ENCODE measurements at regions not wholly inside any gene's neighbourhood (a gene's known extent, or its start where the extent isn't known, plus 50 kb on each side); places are given as distances from the start of the nearest gene placed in this dataset.

GRCh38 chr3:95334461-95334860, 1271.6 kb downstream of the NSUN3 start:
- Histone ChIP-seq H3K14ac (ENCODE audit: low read length) (no peak overlapping the region), H2BK5ac (ENCODE audit: low read length) (no peak overlapping the region), H4K8ac (ENCODE audit: low read depth, low read length) (no peak overlapping the region), H2AFZ (ENCODE audit: low read length) (no peak overlapping the region), H3K27me3 (ENCODE audit: control insufficient read depth in 3 of 3, insufficient read depth in 3 of 3, low read depth in 1 of 3, low read length in 3 of 3) (no peaks in the 10 kb centered on the region), H2BK120ac (ENCODE audit: low read depth, low read length) (no peak overlapping the region), H3K36me3 (replicated peaks in 1 of 2; ENCODE audit: control insufficient read depth in 2 of 2, insufficient read depth in 2 of 2, low read length in 2 of 2) (no peaks in the 10 kb centered on the region), H3K4me3 (ENCODE audit: low read length in 2 of 2) (no peak overlapping the region), H4K91ac (ENCODE audit: low read depth, low read length, poor library complexity) (no peak overlapping the region), H3K18ac (ENCODE audit: low read length) (no peak overlapping the region), H2BK12ac (ENCODE audit: low read length) (no peak overlapping the region), H3K9me3 (replicated peaks in 1 of 2; ENCODE audit: control insufficient read depth in 2 of 2, insufficient read depth in 1 of 2, low read depth in 1 of 2, low read length in 2 of 2) (peaks cover 0 to 2% of the 10 kb centered on the region in 2 donors), H3K4ac (ENCODE audit: low read length) (no peak overlapping the region), H3K4me1 (ENCODE audit: control insufficient read depth in 2 of 2, insufficient read depth in 1 of 2, low read depth in 1 of 2, low read length in 2 of 2) (no peaks in the 10 kb centered on the region), H2BK15ac (ENCODE audit: low read length) (no peak overlapping the region), H3K79me1 (ENCODE audit: low read depth, low read length) (no peaks in the 10 kb centered on the region), H3K27ac (replicated peaks; ENCODE audit: low read length) (no peak overlapping the region), H3K4me2 (ENCODE audit: insufficient read depth, low read length, poor library complexity, severe bottlenecking) (no peak overlapping the region), H3K23ac (ENCODE audit: low read depth, low read length, poor library complexity) (no peak overlapping the region), H2AK5ac (ENCODE audit: low read depth, low read length) (no peak overlapping the region), H3K9ac (ENCODE audit: low read depth, low read length, poor library complexity) (no peak overlapping the region)
- no peak for DNase-seq (ENCODE audit: low spot score)

DNA sequence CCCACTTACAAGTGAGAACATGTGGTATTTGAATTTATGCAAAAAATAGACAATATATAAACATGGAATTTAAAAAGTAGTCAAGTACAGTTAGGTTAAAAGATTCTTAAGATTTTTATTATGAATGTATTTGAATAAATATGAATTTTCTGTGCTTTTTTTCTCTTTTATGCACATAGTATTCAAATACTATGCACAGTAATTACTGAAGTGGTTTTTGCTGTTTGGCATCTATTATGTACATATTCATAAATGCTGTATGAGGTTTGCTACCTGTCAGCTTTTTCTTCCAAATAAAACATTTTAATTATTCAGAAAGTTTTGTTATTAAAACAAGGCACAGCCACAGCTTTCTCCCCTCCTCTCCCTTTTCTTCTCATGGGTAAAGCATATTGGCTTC, 1272.7 kb downstream of the NSUN3 start:
- no peak overlapping the region for H2BK15ac ChIP-seq (ENCODE audit: low read length)
- H2BK120ac ChIP-seq (ENCODE audit: low read depth, low read length): no peak overlapping the region
- H3K9me3 ChIP-seq (replicated peaks in 1 of 2; ENCODE audit: control insufficient read depth in 2 of 2, insufficient read depth in 1 of 2, low read depth in 1 of 2, low read length in 2 of 2): peaks cover 0 to 2% of the 10 kb centered on the region in 2 donors
- no peak overlapping the region for H3K23ac ChIP-seq (ENCODE audit: low read depth, low read length, poor library complexity)
- H4K8ac ChIP-seq (ENCODE audit: low read depth, low read length): no peak overlapping the region
- no peaks in the 10 kb centered on the region for H3K27me3 ChIP-seq (ENCODE audit: control insufficient read depth in 3 of 3, insufficient read depth in 3 of 3, low read depth in 1 of 3, low read length in 3 of 3)
- no peaks in the 10 kb centered on the region for H3K4me1 ChIP-seq (ENCODE audit: control insufficient read depth in 2 of 2, insufficient read depth in 1 of 2, low read depth in 1 of 2, low read length in 2 of 2)
- H3K18ac ChIP-seq (ENCODE audit: low read length): no peak overlapping the region
- no peaks in the 10 kb centered on the region for H3K36me3 ChIP-seq (replicated peaks in 1 of 2; ENCODE audit: control insufficient read depth in 2 of 2, insufficient read depth in 2 of 2, low read length in 2 of 2)
- no peak for DNase-seq (ENCODE audit: low spot score)
- no peak overlapping the region for H4K91ac ChIP-seq (ENCODE audit: low read depth, low read length, poor library complexity)
- no peak overlapping the region for H3K4ac ChIP-seq (ENCODE audit: low read length)
- no peak overlapping the region for H3K4me3 ChIP-seq (ENCODE audit: low read length in 2 of 2)
- H2BK12ac ChIP-seq (ENCODE audit: low read length): no peak overlapping the region
- no peak overlapping the region for H2BK5ac ChIP-seq (ENCODE audit: low read length)
- H3K9ac ChIP-seq (ENCODE audit: low read depth, low read length, poor library complexity): no peak overlapping the region
- H3K79me1 ChIP-seq (ENCODE audit: low read depth, low read length): no peaks in the 10 kb centered on the region
- no peak overlapping the region for H3K27ac ChIP-seq (replicated peaks; ENCODE audit: low read length)
- no peak overlapping the region for H2AK5ac ChIP-seq (ENCODE audit: low read depth, low read length)
- H3K14ac ChIP-seq (ENCODE audit: low read length): no peak overlapping the region
- H3K4me2 ChIP-seq (ENCODE audit: insufficient read depth, low read length, poor library complexity, severe bottlenecking): no peak overlapping the region
- no peak overlapping the region for H2AFZ ChIP-seq (ENCODE audit: low read length)

GRCh38 chr3:95338446-95338845, 1275.6 kb downstream of the NSUN3 start:
- Histone ChIP-seq H2BK12ac (ENCODE audit: low read length) (no peak overlapping the region), H3K4me1 (ENCODE audit: control insufficient read depth in 2 of 2, insufficient read depth in 1 of 2, low read depth in 1 of 2, low read length in 2 of 2) (no peaks in the 10 kb centered on the region), H3K4me3 (ENCODE audit: low read length in 2 of 2) (no peak overlapping the region), H3K14ac (ENCODE audit: low read length) (no peak overlapping the region), H2BK15ac (ENCODE audit: low read length) (no peak overlapping the region), H2AFZ (ENCODE audit: low read length) (no peak overlapping the region), H3K36me3 (replicated peaks in 1 of 2; ENCODE audit: control insufficient read depth in 2 of 2, insufficient read depth in 2 of 2, low read length in 2 of 2) (no peaks in the 10 kb centered on the region), H3K27me3 (ENCODE audit: control insufficient read depth in 3 of 3, insufficient read depth in 3 of 3, low read depth in 1 of 3, low read length in 3 of 3) (no peaks in the 10 kb centered on the region), H4K8ac (ENCODE audit: low read depth, low read length) (no peak overlapping the region), H2AK5ac (ENCODE audit: low read depth, low read length) (no peak overlapping the region), H3K9ac (ENCODE audit: low read depth, low read length, poor library complexity) (no peak overlapping the region), H3K9me3 (replicated peaks in 1 of 2; ENCODE audit: control insufficient read depth in 2 of 2, insufficient read depth in 1 of 2, low read depth in 1 of 2, low read length in 2 of 2) (peaks cover 0 to 2% of the 10 kb centered on the region in 2 donors), H4K91ac (ENCODE audit: low read depth, low read length, poor library complexity) (no peak overlapping the region), H3K27ac (replicated peaks; ENCODE audit: low read length) (no peak overlapping the region), H3K4ac (ENCODE audit: low read length) (no peak overlapping the region), H2BK120ac (ENCODE audit: low read depth, low read length) (no peak overlapping the region), H2BK5ac (ENCODE audit: low read length) (no peak overlapping the region), H3K18ac (ENCODE audit: low read length) (no peak overlapping the region), H3K23ac (ENCODE audit: low read depth, low read length, poor library complexity) (no peak overlapping the region), H3K4me2 (ENCODE audit: insufficient read depth, low read length, poor library complexity, severe bottlenecking) (no peak overlapping the region), H3K79me1 (ENCODE audit: low read depth, low read length) (no peaks in the 10 kb centered on the region)
- WGBS, 2 donors (ENCODE audit: extremely low coverage in 2 of 2, insufficient read length in 2 of 2, insufficient replicate concordance in 1 of 2): no CpG with 5 or more reads among the region's 1 CpG
- no peak for DNase-seq (ENCODE audit: low spot score)

GRCh38 chr3:95341314-95341713, 1278.5 kb downstream of the NSUN3 start:
- Histone ChIP-seq H3K79me1 (ENCODE audit: low read depth, low read length) (no peaks in the 10 kb centered on the region), H3K18ac (ENCODE audit: low read length) (no peak overlapping the region), H2BK15ac (ENCODE audit: low read length) (no peak overlapping the region), H2AFZ (ENCODE audit: low read length) (no peak overlapping the region), H4K91ac (ENCODE audit: low read depth, low read length, poor library complexity) (no peak overlapping the region), H4K8ac (ENCODE audit: low read depth, low read length) (no peak overlapping the region), H2BK5ac (ENCODE audit: low read length) (no peak overlapping the region), H3K9ac (ENCODE audit: low read depth, low read length, poor library complexity) (no peak overlapping the region), H3K4me3 (ENCODE audit: low read length in 2 of 2) (no peak overlapping the region), H3K4me2 (ENCODE audit: insufficient read depth, low read length, poor library complexity, severe bottlenecking) (no peak overlapping the region), H2AK5ac (ENCODE audit: low read depth, low read length) (no peak overlapping the region), H3K14ac (ENCODE audit: low read length) (no peak overlapping the region), H3K23ac (ENCODE audit: low read depth, low read length, poor library complexity) (no peak overlapping the region), H3K9me3 (replicated peaks in 1 of 2; ENCODE audit: control insufficient read depth in 2 of 2, insufficient read depth in 1 of 2, low read depth in 1 of 2, low read length in 2 of 2) (no peaks in the 10 kb centered on the region), H3K4ac (ENCODE audit: low read length) (no peak overlapping the region), H3K4me1 (ENCODE audit: control insufficient read depth in 2 of 2, insufficient read depth in 1 of 2, low read depth in 1 of 2, low read length in 2 of 2) (no peaks in the 10 kb centered on the region), H2BK120ac (ENCODE audit: low read depth, low read length) (no peak overlapping the region), H3K36me3 (replicated peaks in 1 of 2; ENCODE audit: control insufficient read depth in 2 of 2, insufficient read depth in 2 of 2, low read length in 2 of 2) (no peaks in the 10 kb centered on the region), H2BK12ac (ENCODE audit: low read length) (no peak overlapping the region), H3K27me3 (ENCODE audit: control insufficient read depth in 3 of 3, insufficient read depth in 3 of 3, low read depth in 1 of 3, low read length in 3 of 3) (no peaks in the 10 kb centered on the region), H3K27ac (replicated peaks; ENCODE audit: low read length) (no peak overlapping the region)
- no CpG with 5 or more reads among the region's 8 CpGs for WGBS, 2 donors (ENCODE audit: extremely low coverage in 2 of 2, insufficient read length in 2 of 2, insufficient replicate concordance in 1 of 2)
- no peak for DNase-seq (ENCODE audit: low spot score)

All from neuronal stem cell (in vitro differentiated cells).